HG03571 (cell line): ENCODE measurements at regions not wholly inside any gene's neighbourhood (a gene's known extent, or its start where the extent isn't known, plus 50 kb on each side); places are given as distances from the start of the nearest gene placed in this dataset.
"Not testable (repeated sequence)": the region's sequence is repeated elsewhere in the genome, so short reads cannot be mapped to it uniquely, and the experiment has no call there.

Experiments
- ATAC-seq: cut with Tn5 transposase; IDR thresholded peaks from one replicate; pipeline ENCODE4 v1.9.1; 2021; ENCODE audit not compliant: unreplicated experiment

GRCh38 chr1:166690596-166690995 lies 148.7 kb upstream of the POGK start:
- ATAC-seq, result not testable (repeated sequence)

- ATAC-seq, result no peak
Observed at GRCh38 chr1:166691476-166691875, 147.8 kb upstream of the POGK start.

GRCh38 chr1:166692346-166692745 lies 146.9 kb upstream of the POGK start:
- ATAC-seq, result no peak

- no peak for ATAC-seq
Observed at GRCh38 chr1:166693158-166693557, 146.1 kb upstream of the POGK start.

- no peak for ATAC-seq
Observed at GRCh38 chr1:166693673-166694297, 145.5 kb upstream of the POGK start.

- ATAC-seq, result no peak
Observed at GRCh38 chr1:166695115-166695514, 144.2 kb upstream of the POGK start.

- not testable (repeated sequence) for ATAC-seq
Observed at GRCh38 chr1:166695834-166696233, 143.4 kb upstream of the POGK start.

GRCh38 chr1:166698771-166699170 lies 140.5 kb upstream of the POGK start:
- no peak for ATAC-seq

GRCh38 chr1:166699613-166700012 lies 139.7 kb upstream of the POGK start:
- no peak for ATAC-seq

- ATAC-seq, result no peak
Observed at GRCh38 chr1:166700696-166701095, 138.6 kb upstream of the POGK start.

GRCh38 chr1:166701603-166702100 lies 137.6 kb upstream of the POGK start:
- ATAC-seq, result no peak

GRCh38 chr1:166703141-166703540 lies 136.1 kb upstream of the POGK start:
- no peak for ATAC-seq

- no peak for ATAC-seq
Observed at GRCh38 chr1:166703726-166704462, 135.4 kb upstream of the POGK start.

GRCh38 chr1:166705376-166706289 lies 133.6 kb upstream of the POGK start:
- ATAC-seq, result no peak

- ATAC-seq, result no peak
Observed at GRCh38 chr1:166716620-166717019, 122.7 kb upstream of the POGK start.

GRCh38 chr1:166721145-166721544 lies 118.1 kb upstream of the POGK start:
- ATAC-seq, result no peak

- ATAC-seq, result no peak
Observed at GRCh38 chr1:166730299-166730888, 108.9 kb upstream of the POGK start.

- ATAC-seq, result no peak
Observed at GRCh38 chr1:166738140-166738539, 101.1 kb upstream of the POGK start.

GRCh38 chr1:166738873-166739272 lies 100.4 kb upstream of the POGK start:
- no peak for ATAC-seq

- no peak for ATAC-seq
Observed at GRCh38 chr1:166740668-166741276, 98.5 kb upstream of the POGK start.

- ATAC-seq, result no peak
Observed at GRCh38 chr1:166763318-166763717, 76.0 kb upstream of the POGK start.
